GM23338 (cell line): ENCODE measurements at regions not wholly inside any gene's neighbourhood (a gene's known extent, or its start where the extent isn't known, plus 50 kb on each side); places are given as distances from the start of the nearest gene placed in this dataset.

Experiments used
- ATAC-seq: fragments of 200-7000 bp; cut with Tn5 transposase; 3 replicates; pipeline ENCODE4 v1.9.1; 2020
- DNase-seq: peaks from one replicate; pipeline ENCODE4 v3.0.0-alpha.2; 2015; ENCODE audit warnings: low spot score
- H2AFZ ChIP-seq: fragments of 200-600 bp; sonication (generic); 2 replicates; pipeline ENCODE4 v1.8.0; 2016; ENCODE audit warnings: antibody characterized with exemption, mild to moderate bottlenecking, moderate library complexity
- H3F3A ChIP-seq: fragments of 200-600 bp; sonication (generic); replicated peaks from 2 replicates; pipeline ENCODE4 v1.8.0; 2017; ENCODE audit warnings: antibody characterized with exemption, mixed run types, low read depth
- H3K27ac ChIP-seq: fragments of 200-600 bp; sonication (generic); 2 replicates; pipeline ENCODE4 v1.6.1; 2016; ENCODE audit warnings: low read depth
- H3K27me3 ChIP-seq: fragments of 200-600 bp; sonication (generic); 2 replicates; pipeline ENCODE4 v1.8.0; 2016; ENCODE audit warnings: mild to moderate bottlenecking, mixed run types, moderate library complexity; ENCODE audit not compliant: insufficient read depth
- H3K36me3 ChIP-seq: fragments of 200-600 bp; sonication (generic); 2 replicates; pipeline ENCODE4 v1.8.0; 2016; ENCODE audit warnings: mild to moderate bottlenecking; ENCODE audit not compliant: insufficient read depth
- H3K4me1 ChIP-seq: fragments of 200-600 bp; sonication (generic); 2 replicates; pipeline ENCODE4 v1.8.0; 2016; ENCODE audit warnings: mild to moderate bottlenecking, moderate library complexity; ENCODE audit not compliant: insufficient read depth
- H3K4me2 ChIP-seq: fragments of 200-600 bp; sonication (generic); 2 replicates; pipeline ENCODE4 v1.7.1; 2017; ENCODE audit warnings: mixed run types
- H3K4me3 ChIP-seq: fragments of 200-600 bp; sonication (generic); 2 replicates; pipeline ENCODE4 v1.6.1; 2016; ENCODE audit warnings: mixed run types
- H3K79me2 ChIP-seq: fragments of 200-600 bp; sonication (generic); replicated peaks from 2 replicates; pipeline ENCODE4 v1.8.0; 2017; ENCODE audit warnings: mild to moderate bottlenecking; ENCODE audit not compliant: insufficient read depth
- H3K9me2 ChIP-seq: fragments of 200-600 bp; sonication (generic); 2 replicates; pipeline ENCODE4 v1.8.0; 2017; ENCODE audit not compliant: insufficient read depth
- H4K20me1 ChIP-seq: fragments of 200-600 bp; sonication (generic); replicated peaks from 2 replicates; pipeline ENCODE4 v1.8.0; 2017; ENCODE audit warnings: mild to moderate bottlenecking; ENCODE audit not compliant: insufficient read depth
- H3K27ac Mint-ChIP-seq: 2 replicates; pipeline ENCODE4 v1.8.0; 2020; ENCODE audit warnings: inconsistent platforms, mild to moderate bottlenecking, moderate library complexity, mixed read lengths
- H3K27me3 Mint-ChIP-seq: 3 replicates; pipeline ENCODE4 v1.8.0; 2022; ENCODE audit warnings: low read depth, mild to moderate bottlenecking, moderate library complexity, mixed read lengths, inconsistent platforms; ENCODE audit not compliant: insufficient read depth, poor library complexity
- H3K36me3 Mint-ChIP-seq: 3 replicates; pipeline ENCODE4 v1.8.0; 2021; ENCODE audit warnings: low read depth, mild to moderate bottlenecking, inconsistent platforms, moderate library complexity, mixed read lengths
- H3K4me1 Mint-ChIP-seq: 3 replicates; pipeline ENCODE4 v1.8.0; 2020; ENCODE audit warnings: mild to moderate bottlenecking, inconsistent platforms, mixed read lengths
- H3K4me3 Mint-ChIP-seq: 3 replicates; pipeline ENCODE4 v1.8.0; 2021; ENCODE audit warnings: moderate library complexity, mild to moderate bottlenecking, inconsistent platforms, mixed read lengths
- H3K9me3 Mint-ChIP-seq: 3 replicates; pipeline ENCODE4 v1.8.0; 2020; ENCODE audit warnings: moderate library complexity, mild to moderate bottlenecking, inconsistent platforms, mixed read lengths
- CREB1 ChIP-seq: fragments of 250-450 bp; sonication (Bioruptor Pico); IDR thresholded peaks from 2 replicates; pipeline ENCODE4 v1.5.0; 2020; ENCODE audit warnings: low read depth, mild to moderate bottlenecking, moderate library complexity
- ETS1 ChIP-seq: IDR thresholded peaks from 2 replicates; pipeline ENCODE4 v1.6.1; 2016; ENCODE audit warnings: antibody characterized with exemption
- EZH2 ChIP-seq: fragments of 200-600 bp; sonication (generic); IDR thresholded peaks from one replicate; pipeline ENCODE4 v1.8.0; 2017; ENCODE audit warnings: antibody characterized with exemption, mild to moderate bottlenecking, low read depth; ENCODE audit not compliant: unreplicated experiment
- EZH2phosphoT487 ChIP-seq: fragments of 200-600 bp; sonication (generic); IDR thresholded peaks from one replicate; pipeline ENCODE4 v1.8.1; 2018; ENCODE audit warnings: antibody characterized with exemption; ENCODE audit not compliant: unreplicated experiment
- JUNB ChIP-seq: IDR thresholded peaks from one replicate; pipeline ENCODE4 v1.6.1; 2016; ENCODE audit warnings: antibody characterized with exemption; ENCODE audit not compliant: unreplicated experiment
- NANOG ChIP-seq: IDR thresholded peaks from 2 replicates; pipeline ENCODE4 v1.6.1; 2016; ENCODE audit warnings: antibody characterized with exemption, borderline replicate concordance
- POLR2AphosphoS5 ChIP-seq: IDR thresholded peaks from 2 replicates; pipeline ENCODE4 v1.6.1; 2016; ENCODE audit warnings: antibody characterized with exemption, low read depth
- REST ChIP-seq: IDR thresholded peaks from one replicate; pipeline ENCODE4 v1.6.1; 2018; ENCODE audit warnings: antibody characterized with exemption; ENCODE audit not compliant: unreplicated experiment
- STAT1 ChIP-seq: IDR thresholded peaks from one replicate; pipeline ENCODE4 v1.6.1; 2016; ENCODE audit warnings: antibody characterized with exemption; ENCODE audit not compliant: unreplicated experiment
- ZNF114 ChIP-seq: fragments of 250-450 bp; sonication (Bioruptor Pico); IDR thresholded peaks from 2 replicates; pipeline ENCODE4 v1.5.0; 2020; ENCODE audit warnings: mild to moderate bottlenecking, moderate library complexity
- ZNF331 ChIP-seq: fragments of 250-450 bp; sonication (Bioruptor Pico); IDR thresholded peaks from 2 replicates; pipeline ENCODE4 v1.5.0; 2020; ENCODE audit warnings: low read depth, mild to moderate bottlenecking, moderate library complexity
- ZNF462 ChIP-seq: fragments of 250-450 bp; sonication (Bioruptor Pico); IDR thresholded peaks from 2 replicates; pipeline ENCODE4 v1.5.0; 2020; ENCODE audit warnings: mild to moderate bottlenecking, moderate library complexity

- peaks cover 16% of the 10 kb centered on the region for H3K4me1 Mint-ChIP-seq
- no peaks in the 10 kb centered on the region for H4K20me1 ChIP-seq
Measured at GRCh38 chr4:146058531-146058930, 117.0 kb upstream of the LSM6 start.

More at GRCh38 chr4:146058531-146058930, 117.0 kb upstream of the LSM6 start:
- H3K27me3 Mint-ChIP-seq: peaks cover 2% of the 10 kb centered on the region
- no peaks in the 10 kb centered on the region for H3K9me3 Mint-ChIP-seq
- Histone ChIP-seq H3K36me3 (no peaks in the 10 kb centered on the region; the same call in 1 of the 2 replicates), H3K79me2 (no peaks in the 10 kb centered on the region), H3K4me2 (no peak overlapping the region), H3K27ac (no peak overlapping the region), H3K4me1 (peaks cover 16% of the 10 kb centered on the region), H3K9me2 (peaks cover 23% of the 10 kb centered on the region), H3F3A (no peaks in the 10 kb centered on the region), H3K4me3 (no peak overlapping the region), H2AFZ (no peak overlapping the region), H3K27me3 (no peaks in the 10 kb centered on the region)
- TF ChIP-seq EZH2phosphoT487: no peak
- no peak for TF ChIP-seq ZNF114
- no peak for TF ChIP-seq ETS1
- TF ChIP-seq NANOG: no peak
- no peak for TF ChIP-seq ZNF331 (CRISPR knock-in tag)
- no peak for TF ChIP-seq STAT1
- TF ChIP-seq ZNF462 (CRISPR knock-in tag): no peak
- no peak for TF ChIP-seq EZH2
- TF ChIP-seq CREB1: no peak
- TF ChIP-seq JUNB: no peak
- no peak for TF ChIP-seq POLR2AphosphoS5
- TF ChIP-seq REST: no peak
- no peak overlapping the region for H3K4me3 Mint-ChIP-seq
- H3K36me3 Mint-ChIP-seq: no peaks in the 10 kb centered on the region
- ATAC-seq (no peak), DNase-seq (no peak)
- H3K27ac Mint-ChIP-seq: no peak overlapping the region
